Smooth muscle cell (in vitro differentiated cells): ENCODE measurements at regions not wholly inside any gene's neighbourhood (a gene's known extent, or its start where the extent isn't known, plus 50 kb on each side); places are given as distances from the start of the nearest gene placed in this dataset.

ENCODE experiments used
- DNase-seq: peaks from one replicate; lab custom pipeline; 2025; ENCODE audit not compliant: unreplicated experiment; lab: John Stamatoyannopoulos, UW
- H2AFZ ChIP-seq: fragments of 200-600 bp; sonication (generic); 2 replicates; pipeline ENCODE4 v1.6.0; 2016; ENCODE audit warnings: antibody characterized with exemption, low read depth, mild to moderate bottlenecking
- H3F3A ChIP-seq: fragments of 200-600 bp; sonication (generic); 2 replicates; pipeline ENCODE4 v1.6.0; 2017; ENCODE audit warnings: antibody characterized with exemption, low read depth
- H3K27ac ChIP-seq: fragments of 200-600 bp; sonication (generic); 2 replicates; pipeline ENCODE4 v1.5.1; 2016; ENCODE audit warnings: low read depth, mild to moderate bottlenecking
- H3K27me3 ChIP-seq: fragments of 200-600 bp; sonication (generic); 2 replicates; pipeline ENCODE4 v1.6.1; 2016; ENCODE audit warnings: low read depth, mild to moderate bottlenecking
- H3K36me3 ChIP-seq: fragments of 200-600 bp; sonication (generic); 2 replicates; pipeline ENCODE4 v1.5.1; 2016; ENCODE audit warnings: low read depth
- H3K4me1 ChIP-seq: fragments of 200-600 bp; sonication (generic); 2 replicates; pipeline ENCODE4 v1.5.1; 2016; ENCODE audit warnings: low read depth
- H3K4me2 ChIP-seq: fragments of 200-600 bp; sonication (generic); 2 replicates; pipeline ENCODE4 v1.6.0; 2016; ENCODE audit warnings: mild to moderate bottlenecking
- H3K4me3 ChIP-seq: fragments of 200-600 bp; sonication (generic); 2 replicates; pipeline ENCODE4 v1.5.1; 2016; ENCODE audit warnings: mild to moderate bottlenecking
- H3K79me2 ChIP-seq: fragments of 200-600 bp; sonication (generic); 2 replicates; pipeline ENCODE4 v1.6.0; 2016; ENCODE audit warnings: low read depth, mild to moderate bottlenecking
- H3K9ac ChIP-seq: fragments of 200-600 bp; sonication (generic); 2 replicates; pipeline ENCODE4 v1.6.0; 2016; ENCODE audit warnings: low read depth
- H3K9me3 ChIP-seq: fragments of 200-600 bp; sonication (generic); replicated peaks from 2 replicates; pipeline ENCODE4 v1.5.1; 2016; ENCODE audit warnings: low read depth
- H4K20me1 ChIP-seq: fragments of 200-600 bp; sonication (generic); 2 replicates; pipeline ENCODE4 v1.6.0; 2016; ENCODE audit warnings: low read depth
- CTCF ChIP-seq: fragments of 200-600 bp; sonication (generic); IDR thresholded peaks from 2 replicates; pipeline ENCODE4 v1.5.1; 2017; ENCODE audit warnings: borderline replicate concordance, mild to moderate bottlenecking, antibody characterized with exemption; ENCODE audit not compliant: insufficient read depth, poor library complexity, severe bottlenecking
- WGBS: methylation state at CpG from one replicate; pipeline ENCODE4 v1.1.7; 2016; ENCODE audit warnings: low lambda C conversion rate; 5-methylcytosine and 5-hydroxymethylcytosine counted together

- Histone ChIP-seq H3K27me3 (no peaks in the 10 kb centered on the region), H3K4me2 (peak overlapping the region; percentile 66), H3K79me2 (no peaks in the 10 kb centered on the region), H3K36me3 (no peaks in the 10 kb centered on the region), H3K4me3 (no peak overlapping the region), H2AFZ (no peak overlapping the region), H4K20me1 (no peaks in the 10 kb centered on the region), H3F3A (peaks cover 6% of the 10 kb centered on the region), H3K9ac (no peak overlapping the region), H3K27ac (peak overlapping the region; percentile 61), H3K4me1 (peaks cover under 1% of the 10 kb centered on the region), H3K9me3 (no peaks in the 10 kb centered on the region)
- no peak for DNase-seq
- no peak for TF ChIP-seq CTCF
- WGBS: 16% methylated on average over 2 of the region's 2 CpGs
Observed at GRCh38 chr5:169442403-169442874, 141.1 kb upstream of the SPDL1 start.

GRCh38 chr5:169440107-169440705, 139.3 kb upstream of the SLIT3 start:
- no peak overlapping the region for H3K9ac ChIP-seq
- H3K9me3 ChIP-seq: no peaks in the 10 kb centered on the region
- no peak overlapping the region for H3K27ac ChIP-seq
- no peaks in the 10 kb centered on the region for H3K27me3 ChIP-seq
- H3K79me2 ChIP-seq: no peaks in the 10 kb centered on the region
- H3K4me1 ChIP-seq: peaks cover 15% of the 10 kb centered on the region
- DNase-seq: no peak
- peaks cover 6% of the 10 kb centered on the region for H3F3A ChIP-seq
- H3K36me3 ChIP-seq: no peaks in the 10 kb centered on the region
- H2AFZ ChIP-seq: no peak overlapping the region
- TF ChIP-seq CTCF: no peak
- H4K20me1 ChIP-seq: no peaks in the 10 kb centered on the region
- H3K4me3 ChIP-seq: no peak overlapping the region
- no peak overlapping the region for H3K4me2 ChIP-seq
- 87% methylated on average over 3 of the region's 3 CpGs for WGBS

- Histone ChIP-seq H3K4me1 (peaks cover 15% of the 10 kb centered on the region), H3K27ac (no peak overlapping the region), H3K27me3 (no peaks in the 10 kb centered on the region), H4K20me1 (no peaks in the 10 kb centered on the region), H3K9me3 (no peaks in the 10 kb centered on the region), H3K36me3 (no peaks in the 10 kb centered on the region), H3K79me2 (no peaks in the 10 kb centered on the region), H3K9ac (no peak overlapping the region), H3K4me2 (no peak overlapping the region), H2AFZ (no peak overlapping the region), H3F3A (peaks cover 6% of the 10 kb centered on the region), H3K4me3 (no peak overlapping the region)
- DNase-seq: no peak
- 97% methylated on average over 4 of the region's 4 CpGs for WGBS
- no peak for TF ChIP-seq CTCF
Observed at GRCh38 chr5:169439362-169439761, 138.4 kb upstream of the SLIT3 start.
